ENCODE measurements at regions not wholly inside any gene's neighbourhood (a gene's known extent, or its start where the extent isn't known, plus 50 kb on each side); places are given as distances from the start of the nearest gene placed in this dataset.

DNA sequence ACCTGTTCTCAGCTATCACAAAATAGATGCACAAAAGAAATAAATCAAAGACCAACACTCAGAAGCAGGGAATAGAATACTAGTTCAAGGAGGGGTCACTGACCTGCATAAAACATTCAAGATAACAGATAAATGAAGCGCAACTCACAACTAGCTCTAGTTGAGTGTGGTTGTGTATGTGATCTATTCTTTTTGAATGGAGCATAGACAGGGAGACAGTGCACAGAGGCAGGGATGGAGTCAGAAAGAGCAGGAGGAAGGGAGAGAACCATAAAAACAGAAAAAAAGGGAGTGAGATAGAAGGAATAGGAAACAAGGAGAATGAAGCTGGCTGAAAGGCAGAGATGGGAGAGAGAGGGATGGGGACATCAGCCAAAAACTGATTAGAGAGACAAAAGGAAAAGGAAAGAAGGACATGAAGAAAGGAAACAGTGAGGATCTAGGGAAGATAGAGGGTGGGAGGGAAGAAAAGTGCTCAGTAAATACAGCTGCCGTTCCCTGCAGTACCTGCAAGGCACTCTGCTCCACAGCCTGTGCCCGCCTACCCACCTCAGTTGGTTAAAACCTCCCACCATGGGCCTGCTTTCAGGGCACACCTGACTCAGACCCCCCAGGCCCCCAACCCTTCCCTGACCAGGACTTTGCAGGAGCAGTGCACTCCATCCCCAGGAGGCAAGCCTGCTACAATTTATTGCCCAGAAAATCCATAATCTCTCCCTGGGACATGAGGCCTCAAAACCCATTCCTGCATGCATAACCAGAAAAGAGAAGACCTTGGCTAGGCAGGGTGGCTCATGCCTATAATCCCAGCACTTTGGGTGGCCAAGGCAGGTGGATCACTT is 385.2 kb upstream of the POU3F1 start:
- Histone ChIP-seq H3K9me3 (replicated peaks; ENCODE audit: control insufficient read depth, insufficient read depth, low read depth, low read length) (no peaks in the 10 kb centered on the region), H3K27me3 (ENCODE audit: control insufficient read depth in 2 of 2, insufficient read depth in 2 of 2, low read length in 2 of 2) (peaks cover 15 to 33% of the 10 kb centered on the region in 2 experiments), H3K9ac (ENCODE audit: insufficient read depth in 1 of 2, low read depth in 2 of 2, low read length in 2 of 2) (no peak overlapping the region), H3K4me2 (ENCODE audit: insufficient read depth, low read length) (no peak overlapping the region), H3K79me2 (ENCODE audit: control insufficient read depth, insufficient read depth, low read length) (no peaks in the 10 kb centered on the region), H3K9me1 (ENCODE audit: control insufficient read depth, insufficient read depth, low read length) (no peaks in the 10 kb centered on the region), H3K27ac (ENCODE audit: extremely low read depth, low read depth, low read length) (no peak overlapping the region), H3K4me3 (no peak overlapping the region), H3K4me1 (replicated peaks in 1 of 2; ENCODE audit: control insufficient read depth in 2 of 2, insufficient read depth in 2 of 2, low read length in 2 of 2) (no peaks in the 10 kb centered on the region), H2AFZ (ENCODE audit: low read depth, low read length) (no peak overlapping the region), H4K20me1 (replicated peaks; ENCODE audit: control insufficient read depth, insufficient read depth, low read length) (no peaks in the 10 kb centered on the region), H3K36me3 (ENCODE audit: control insufficient read depth, insufficient read depth, low read length) (no peaks in the 10 kb centered on the region)
- DNase-seq (ENCODE audit: extremely low read depth in 1 of 4, low spot score in 3 of 4), result no peak
- in situ Hi-C loops (cut with MboI) (no loop called here), intact Hi-C loops (cut with micrococcal nuclease) (no loop called here)
- ChIA-PET POLR2A (no interaction called here), CTCF (ENCODE audit: low intra/inter-chr PET ratio) (no interaction called here)
- no peak for FAIRE-seq
- WGBS (ENCODE audit: insufficient coverage, low coverage, missing lambda C conversion rate), result 15% methylated on average over 3 of the region's 3 CpGs
- TF ChIP-seq CAMTA2 (CRISPR knock-in tag; conservative IDR thresholded peaks at IDR 0.05), result no peak
- TF ChIP-seq TARDBP (IDR thresholded peaks at IDR 0.05), result no peak
- TF ChIP-seq RBBP5 (IDR thresholded peaks at IDR 0.05; ENCODE audit: borderline replicate concordance, insufficient read depth, low read length, poor library complexity, severe bottlenecking), result no peak
- TF ChIP-seq ZNF143 (CRISPR knock-in tag; IDR thresholded peaks at IDR 0.05), result no peak
- no peak for TF ChIP-seq POLR3A (IDR thresholded peaks at IDR 0.05; ENCODE audit: borderline replicate concordance, extremely low read depth, insufficient read depth, insufficient read length)
- TF ChIP-seq MTF1 (CRISPR knock-in tag; IDR thresholded peaks at IDR 0.05; ENCODE audit: borderline replicate concordance), result no peak
- no peak for TF ChIP-seq GTF2E2 (tag; IDR thresholded peaks at IDR 0.05)
- TF ChIP-seq, protein P1, sequence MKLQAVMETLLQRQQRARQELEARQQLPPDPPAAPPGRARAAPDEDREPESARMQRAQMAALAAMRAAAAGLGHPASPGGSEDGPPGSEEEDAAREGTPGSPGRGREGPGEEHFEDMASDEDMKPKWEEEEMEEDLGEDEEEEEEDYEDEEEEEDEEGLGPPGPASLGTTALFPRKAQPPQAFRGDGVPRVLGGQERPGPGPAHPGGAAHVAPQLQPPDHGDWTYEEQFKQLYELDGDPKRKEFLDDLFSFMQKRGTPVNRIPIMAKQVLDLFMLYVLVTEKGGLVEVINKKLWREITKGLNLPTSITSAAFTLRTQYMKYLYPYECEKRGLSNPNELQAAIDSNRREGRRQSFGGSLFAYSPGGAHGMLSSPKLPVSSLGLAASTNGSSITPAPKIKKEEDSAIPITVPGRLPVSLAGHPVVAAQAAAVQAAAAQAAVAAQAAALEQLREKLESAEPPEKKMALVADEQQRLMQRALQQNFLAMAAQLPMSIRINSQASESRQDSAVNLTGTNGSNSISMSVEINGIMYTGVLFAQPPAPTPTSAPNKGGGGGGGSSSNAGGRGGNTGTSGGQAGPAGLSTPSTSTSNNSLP (IDR thresholded peaks at IDR 0.05; ENCODE audit: borderline replicate concordance, low read depth, low read length), result no peak
- no peak for TF ChIP-seq SAP30 (IDR thresholded peaks at IDR 0.05; ENCODE audit: borderline replicate concordance, insufficient read depth, low read depth, low read length, poor library complexity, severe bottlenecking)
- no peak for TF ChIP-seq ZNF212 (CRISPR knock-in tag; IDR thresholded peaks at IDR 0.05)
- TF ChIP-seq TAF15 (IDR thresholded peaks at IDR 0.05; ENCODE audit: low read depth, low read length), result no peak
- TF ChIP-seq CBX1 (IDR thresholded peaks at IDR 0.05; ENCODE audit: low read depth), result no peak
- no peak for TF ChIP-seq KLF6 (CRISPR knock-in tag; IDR thresholded peaks at IDR 0.05; ENCODE audit: borderline replicate concordance)
- no peak for TF ChIP-seq RHOXF2B (CRISPR knock-in tag; conservative IDR thresholded peaks at IDR 0.05)
- no peak for ATAC-seq
- BruUV-seq (replicated peaks), result no TSS peak

All from K562 (cell line).